Stimulated activated CD4-positive, alpha-beta T cell treated with anti-CD3 and anti-CD28 coated beads, Interleukin-15, amount 100 ng/mL, for 1 hour (primary cell): ENCODE measurements at regions not wholly inside any gene's neighbourhood (a gene's known extent, or its start where the extent isn't known, plus 50 kb on each side); places are given as distances from the start of the nearest gene placed in this dataset.

Source experiments
- DNase-seq, 2 donors: peaks; one replicate each; pipeline ENCODE4 v3.0.0-alpha.2; 2020; ENCODE audit warnings: low read depth in 1 of 2, low spot score in 1 of 2

- DNase-seq, result no peak
These were observed 58.9 kb upstream of the GATA6 start for GRCh38 chr18:22110461-22110924.

GRCh38 chr18:22112215-22112614 lies 57.2 kb upstream of the GATA6 start:
- no peak for DNase-seq

- DNase-seq, result no peak
These were observed 56.1 kb upstream of the GATA6 start for GRCh38 chr18:22113144-22113844.

DNA sequence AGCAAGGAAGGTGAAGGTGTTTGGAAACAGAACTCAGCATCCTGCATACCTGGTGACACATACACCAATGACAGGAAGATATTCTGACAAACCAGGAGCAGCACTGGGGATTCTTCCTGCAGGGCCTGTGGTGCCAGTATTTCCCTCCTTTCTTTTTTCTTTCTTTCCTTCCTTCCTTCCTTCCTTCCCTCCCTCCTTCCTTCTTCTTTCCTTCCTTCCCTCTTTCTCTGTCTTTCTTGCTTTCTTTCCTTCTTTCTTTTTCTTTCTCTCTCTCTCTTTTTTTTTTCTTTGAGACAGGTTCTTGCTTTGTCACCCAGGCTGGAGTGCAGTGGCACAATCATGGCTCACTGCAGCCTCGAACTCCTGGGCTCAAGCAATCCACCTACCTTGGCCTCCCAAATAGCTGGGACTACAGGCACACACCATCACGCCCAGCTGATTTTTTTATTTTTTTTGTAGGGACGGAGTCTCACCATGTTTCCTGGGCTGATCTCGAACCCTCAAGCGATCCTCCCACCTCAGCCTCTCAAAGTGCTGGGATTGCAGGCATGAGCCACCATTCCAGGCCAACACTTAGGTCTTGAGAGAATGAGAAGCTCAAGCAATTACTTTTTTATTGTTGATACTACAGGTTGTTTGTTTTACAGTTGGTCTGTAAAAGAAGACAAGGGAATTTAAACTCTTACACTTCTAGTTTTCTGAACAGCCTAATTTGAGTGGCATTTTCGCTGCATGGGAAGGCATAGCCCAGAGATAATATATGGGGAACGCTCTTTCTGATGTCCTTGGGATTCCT lies 54.7 kb upstream of the GATA6 start:
- DNase-seq, result no peak

DNA sequence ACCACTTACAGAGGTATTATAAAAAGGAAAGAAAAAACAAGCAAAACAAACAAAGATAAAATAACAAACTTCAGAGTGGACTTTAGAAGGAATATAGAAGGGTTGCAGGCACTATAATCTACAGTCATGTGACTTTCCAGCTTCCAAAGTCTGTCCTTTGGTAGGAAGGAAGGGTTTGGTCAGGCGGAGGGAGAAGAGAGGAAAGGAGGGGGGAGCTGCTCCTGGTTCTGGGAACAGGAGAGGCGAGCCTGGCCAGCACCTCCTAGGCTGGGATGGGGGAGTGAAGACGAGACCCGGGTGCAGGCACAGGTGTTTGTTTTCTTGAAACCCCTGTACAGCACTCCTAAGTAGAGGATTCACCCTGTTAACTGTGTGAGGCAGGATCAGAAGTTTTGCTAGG lies 53.8 kb upstream of the GATA6 start:
- DNase-seq, result no peak
